GM21737 (cell line): ENCODE measurements at regions not wholly inside any gene's neighbourhood (a gene's known extent, or its start where the extent isn't known, plus 50 kb on each side); places are given as distances from the start of the nearest gene placed in this dataset.

ENCODE experiments used
- ATAC-seq: cut with Tn5 transposase; IDR thresholded peaks from one replicate; pipeline ENCODE4 v1.9.1; 2021; ENCODE audit warnings: mild to moderate bottlenecking, moderate library complexity; ENCODE audit not compliant: unreplicated experiment

DNA sequence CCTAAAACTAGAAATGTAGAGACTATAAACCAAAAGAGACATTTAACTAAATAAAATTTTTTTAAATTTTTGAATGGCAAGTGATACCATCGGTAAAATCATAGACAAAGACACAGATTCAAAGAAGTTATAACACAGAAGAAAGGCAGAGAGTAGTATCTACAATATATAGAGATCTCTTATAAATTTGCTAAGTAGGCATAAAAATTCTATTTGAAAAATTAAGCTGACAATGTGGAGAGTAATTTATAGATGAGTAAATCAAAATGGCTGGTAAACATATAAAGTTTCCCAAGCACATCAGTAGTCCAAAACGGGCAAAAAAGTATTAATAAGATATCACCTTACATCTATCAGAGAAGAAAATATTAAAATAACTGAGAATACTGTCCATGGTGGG is 1061.0 kb downstream of the ADGRL2 start:
- ATAC-seq = no peak

DNA sequence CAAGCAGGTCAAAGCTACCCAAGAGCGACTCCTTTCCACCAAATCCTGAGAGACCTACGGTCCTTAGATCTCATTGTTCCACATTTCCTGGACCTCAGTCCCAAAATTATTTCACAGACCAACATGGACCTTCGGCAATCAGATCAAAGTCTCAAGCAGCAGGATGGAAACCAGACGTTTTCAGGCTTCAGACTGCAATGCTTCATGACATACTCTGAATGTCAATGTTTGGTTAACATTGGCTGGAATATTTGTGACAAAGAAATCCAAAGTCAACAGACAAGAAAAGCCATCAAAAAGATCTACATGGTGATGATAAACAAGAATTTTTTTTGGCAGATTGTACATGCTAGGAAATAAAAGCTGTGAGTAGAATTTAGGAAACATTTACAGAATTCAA is 1057.3 kb downstream of the ADGRL2 start:
- no peak for ATAC-seq

DNA sequence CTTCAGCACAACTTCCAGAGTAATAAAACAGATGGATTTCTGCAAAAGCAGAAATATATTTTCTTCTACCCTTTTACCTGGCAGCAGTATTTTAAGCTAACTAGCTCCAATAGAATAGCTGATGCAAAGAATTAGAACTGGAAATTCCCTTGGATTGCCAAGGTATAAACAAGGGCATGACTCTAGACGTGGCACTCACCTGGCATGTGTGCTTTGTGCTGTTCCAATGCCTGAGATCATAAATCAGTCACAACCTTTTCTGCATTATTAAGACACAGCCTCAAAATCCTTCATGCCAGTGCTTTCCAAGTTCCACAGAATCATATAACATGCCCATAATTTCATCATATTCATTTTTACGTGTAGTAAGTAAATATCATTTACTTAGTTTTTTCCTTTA is 1048.7 kb downstream of the ADGRL2 start:
- ATAC-seq = no peak

DNA sequence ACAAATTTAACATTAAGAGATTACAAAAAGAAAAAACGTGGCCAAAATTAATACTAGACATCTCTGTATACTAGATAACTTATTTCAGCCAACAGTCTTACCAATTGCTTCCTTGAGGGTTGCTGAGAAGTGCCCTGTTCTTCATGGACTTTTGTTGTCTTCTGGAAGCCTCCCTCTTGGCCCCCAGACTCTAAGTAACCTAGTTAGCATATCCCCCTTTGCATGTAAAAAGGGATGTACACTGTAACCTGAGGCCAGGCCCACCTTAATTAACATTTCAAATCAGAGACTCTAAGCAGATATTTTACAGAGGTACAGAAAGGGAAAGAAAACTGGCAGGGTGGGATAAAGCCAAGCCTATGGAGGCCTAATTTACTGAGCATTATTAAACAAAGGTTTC is 1047.3 kb downstream of the ADGRL2 start:
- no peak for ATAC-seq

DNA sequence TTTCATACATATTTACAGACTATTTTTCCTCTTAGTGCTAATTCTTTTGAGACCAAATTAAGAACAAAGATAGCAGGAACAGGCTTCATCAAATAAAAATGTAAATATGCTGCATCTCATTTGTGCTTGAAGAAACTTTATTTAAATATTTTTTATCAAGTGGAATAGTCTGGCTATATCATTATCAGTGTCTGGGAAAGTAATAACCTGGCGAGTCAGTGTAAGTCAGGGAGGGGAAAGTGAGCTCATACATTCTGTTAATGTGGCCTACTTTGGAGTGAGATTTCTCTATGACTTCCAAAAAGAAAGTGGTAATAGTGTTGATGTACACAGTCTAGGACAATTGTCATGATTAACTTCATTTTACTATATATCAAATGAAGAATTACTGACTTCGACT is 1045.1 kb downstream of the ADGRL2 start:
- no peak for ATAC-seq

GRCh38 chr1:82844911-82845827 is 1044.4 kb downstream of the ADGRL2 start:
- no peak for ATAC-seq

GRCh38 chr1:82844447-82844846 is 1043.7 kb downstream of the ADGRL2 start:
- no peak for ATAC-seq

- ATAC-seq = no peak
Observed at GRCh38 chr1:82843876-82844275, 1043.1 kb downstream of the ADGRL2 start.

GRCh38 chr1:82840192-82840591 is 1039.5 kb downstream of the ADGRL2 start:
- no peak for ATAC-seq

GRCh38 chr1:82837766-82838465 is 1037.2 kb downstream of the ADGRL2 start:
- ATAC-seq = no peak

DNA sequence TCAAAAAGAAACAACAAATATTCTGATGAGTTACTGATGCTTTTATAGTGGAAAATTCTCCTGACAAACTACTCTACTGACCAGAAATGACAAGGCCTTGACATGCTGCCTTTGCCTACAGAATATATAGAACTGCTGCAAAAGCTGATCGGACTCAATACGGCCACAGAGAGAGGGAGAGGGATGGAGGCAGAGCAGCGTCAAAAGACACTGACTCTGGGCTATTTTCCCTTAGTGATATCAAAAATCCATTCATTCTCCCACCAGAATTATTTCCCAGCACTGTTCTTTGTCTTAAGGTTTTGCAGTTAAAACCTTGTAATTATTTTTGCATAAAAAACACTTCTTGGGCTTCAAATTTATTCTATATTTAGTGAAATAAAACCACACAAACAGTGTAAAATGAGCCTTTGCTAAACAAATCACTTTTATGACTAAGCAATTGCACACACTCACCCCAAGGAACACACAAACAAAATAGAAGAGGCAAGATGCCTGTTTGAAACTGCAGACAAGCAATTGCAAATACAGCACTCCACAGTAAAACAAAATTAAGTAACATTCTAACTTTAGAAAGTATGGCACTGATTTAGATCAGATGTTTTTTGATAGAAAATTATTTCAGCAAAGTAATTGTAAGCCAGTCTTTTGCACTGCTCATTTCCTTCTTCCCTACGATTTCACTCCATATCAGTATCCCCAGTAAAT is 1036.4 kb downstream of the ADGRL2 start:
- ATAC-seq = no peak

- ATAC-seq = no peak
Observed at GRCh38 chr1:82836213-82836972, 1035.7 kb downstream of the ADGRL2 start.

GRCh38 chr1:82830690-82831380 is 1030.1 kb downstream of the ADGRL2 start:
- no peak for ATAC-seq

- ATAC-seq = no peak
Observed at GRCh38 chr1:82829527-82829926, 1028.8 kb downstream of the ADGRL2 start.

GRCh38 chr1:82823876-82824275 is 1023.1 kb downstream of the ADGRL2 start:
- no peak for ATAC-seq

- no peak for ATAC-seq
Observed at GRCh38 chr1:82820816-82821215, 1020.1 kb downstream of the ADGRL2 start.

- ATAC-seq = no peak
Observed at GRCh38 chr1:82819234-82819633, 1018.5 kb downstream of the ADGRL2 start.

- ATAC-seq = no peak
Observed at GRCh38 chr1:82818586-82818985, 1017.9 kb downstream of the ADGRL2 start.

GRCh38 chr1:82813386-82813785 is 1012.7 kb downstream of the ADGRL2 start:
- ATAC-seq = no peak

GRCh38 chr1:82810601-82811000 is 1009.9 kb downstream of the ADGRL2 start:
- no peak for ATAC-seq
